GM18498 (cell line): ENCODE measurements at regions not wholly inside any gene's neighbourhood (a gene's known extent, or its start where the extent isn't known, plus 50 kb on each side); places are given as distances from the start of the nearest gene placed in this dataset.
"Not testable (repeated sequence)": the region's sequence is repeated elsewhere in the genome, so short reads cannot be mapped to it uniquely, and the experiment has no call there.

ENCODE experiments used
- ATAC-seq: cut with Tn5 transposase; IDR thresholded peaks from one replicate; pipeline ENCODE4 v1.9.1; 2021; ENCODE audit warnings: mild to moderate bottlenecking, moderate library complexity; ENCODE audit not compliant: unreplicated experiment

DNA sequence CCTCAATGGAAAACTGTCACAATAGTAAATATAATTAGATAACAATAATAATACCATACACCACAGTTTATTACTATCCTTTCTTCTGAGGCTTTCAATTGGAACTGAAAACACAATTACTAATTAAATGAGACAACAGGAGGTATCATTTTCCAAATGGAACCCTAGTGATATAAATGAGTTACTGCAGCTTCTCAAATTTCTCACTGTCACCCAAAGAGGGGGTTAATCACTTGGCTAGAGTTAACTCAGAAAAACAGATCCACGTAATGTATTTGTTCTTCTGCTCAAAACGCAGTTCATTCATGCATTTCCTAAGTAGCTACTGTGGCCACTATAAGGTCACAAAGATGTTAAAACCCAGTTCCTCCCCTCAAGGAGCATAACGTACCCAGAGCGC is 120.9 kb upstream of the FOXN3 start:
- no peak for ATAC-seq

DNA sequence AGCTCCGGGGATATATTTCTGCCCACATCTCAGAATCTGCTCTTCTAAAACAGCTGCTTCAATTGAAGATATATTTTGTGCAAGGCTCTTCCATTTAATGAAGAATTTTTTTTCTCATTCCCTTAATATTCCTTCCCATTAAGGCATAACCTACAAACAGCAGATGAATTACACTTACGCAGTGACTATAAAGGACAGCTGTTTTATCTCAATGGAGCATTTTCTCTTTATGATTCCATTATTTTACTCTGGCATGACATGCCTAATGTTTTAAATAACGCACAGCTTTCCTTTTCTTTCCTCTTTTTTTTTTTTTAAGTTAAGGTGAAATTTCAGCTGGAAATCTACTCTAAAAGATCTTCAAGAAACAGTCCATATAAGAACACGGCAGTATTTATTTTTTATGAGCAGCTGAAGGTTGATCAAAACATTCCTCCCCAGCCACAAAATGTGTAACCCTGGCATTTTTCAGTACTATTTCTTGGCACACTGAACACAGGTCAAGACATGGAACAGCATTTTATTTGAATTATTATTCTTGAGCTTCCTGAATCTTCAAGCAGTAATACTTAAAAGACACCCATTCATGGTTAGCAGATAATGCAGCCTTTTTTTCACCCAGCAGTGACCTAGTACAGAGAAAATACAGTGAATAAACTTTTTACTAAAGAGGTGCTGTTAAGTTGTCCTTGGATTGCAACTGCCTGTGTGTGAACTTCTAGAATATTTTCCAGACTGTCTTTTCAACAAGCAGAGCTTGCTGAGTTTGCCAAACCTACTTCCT is 118.1 kb upstream of the FOXN3 start:
- ATAC-seq, result no peak

DNA sequence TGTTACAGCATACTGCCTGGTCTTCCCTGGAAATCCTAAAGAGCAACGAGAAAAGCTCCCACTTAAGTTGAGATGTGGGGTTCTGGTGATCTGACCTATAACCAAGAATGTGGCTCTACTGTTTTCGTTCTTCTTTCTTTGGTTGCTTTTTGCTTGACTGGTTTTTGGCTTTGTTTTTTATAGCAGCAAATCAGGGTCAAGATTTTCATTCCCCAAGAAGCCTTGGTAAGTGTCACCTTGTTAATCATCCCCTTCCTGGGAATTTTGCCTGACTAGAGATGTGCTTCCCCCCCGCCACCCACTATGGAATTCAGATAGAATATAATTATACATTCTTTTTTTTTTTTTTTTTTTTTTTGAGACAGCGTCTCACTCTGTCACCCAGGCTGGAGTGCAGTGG is 116.7 kb upstream of the FOXN3 start:
- no peak for ATAC-seq

DNA sequence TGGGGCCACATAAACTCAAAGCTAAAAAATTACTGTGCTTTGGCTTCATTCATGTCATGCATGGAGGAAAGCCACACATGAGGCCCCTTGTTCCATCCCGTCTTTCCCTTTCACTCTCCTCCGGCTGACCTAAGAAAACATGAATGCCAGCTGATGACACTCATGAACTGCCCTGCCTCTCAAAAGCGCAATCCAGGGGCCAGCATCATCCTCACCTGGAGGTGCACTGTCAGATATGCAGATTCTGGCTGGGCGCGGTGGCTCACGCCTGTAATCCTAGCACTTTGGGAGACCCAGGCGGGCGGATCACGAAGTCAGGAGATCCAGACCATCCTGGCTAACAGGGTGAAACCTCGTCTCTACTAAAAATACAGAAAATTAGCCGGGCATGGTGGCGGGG is 116.1 kb upstream of the FOXN3 start:
- no peak for ATAC-seq

DNA sequence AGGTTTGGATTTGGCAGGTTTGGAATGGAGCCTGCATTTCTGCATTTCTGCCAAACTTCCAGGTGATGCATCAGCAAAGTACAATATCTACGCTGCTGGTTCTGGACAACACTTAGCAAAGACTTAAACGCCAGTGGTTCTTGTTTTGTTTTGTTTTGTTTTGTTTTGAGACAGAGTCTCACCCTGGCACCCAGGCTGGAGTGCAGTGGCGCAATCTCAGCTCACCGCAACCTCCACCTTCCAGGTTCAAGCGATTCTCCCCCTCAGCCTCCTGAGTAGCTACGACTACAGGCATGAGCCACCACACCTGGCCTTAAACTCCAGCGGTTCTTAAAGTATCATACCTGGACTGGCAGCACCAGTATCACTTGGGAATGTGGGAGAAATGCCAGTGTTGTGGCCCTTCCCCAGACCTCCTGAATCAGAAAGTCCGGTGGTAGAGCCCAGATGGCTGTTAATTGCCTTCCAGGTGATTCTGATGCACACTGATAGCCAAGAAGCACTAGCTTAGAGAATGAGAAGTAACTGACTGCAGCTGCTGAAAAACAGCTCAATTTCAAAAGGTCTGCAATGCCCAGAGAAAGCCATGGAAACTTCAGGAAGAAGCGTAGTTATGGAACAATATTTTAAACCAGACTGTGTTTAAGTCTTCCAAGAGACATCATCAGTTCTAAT is 114.8 kb upstream of the FOXN3 start:
- no peak for ATAC-seq

DNA sequence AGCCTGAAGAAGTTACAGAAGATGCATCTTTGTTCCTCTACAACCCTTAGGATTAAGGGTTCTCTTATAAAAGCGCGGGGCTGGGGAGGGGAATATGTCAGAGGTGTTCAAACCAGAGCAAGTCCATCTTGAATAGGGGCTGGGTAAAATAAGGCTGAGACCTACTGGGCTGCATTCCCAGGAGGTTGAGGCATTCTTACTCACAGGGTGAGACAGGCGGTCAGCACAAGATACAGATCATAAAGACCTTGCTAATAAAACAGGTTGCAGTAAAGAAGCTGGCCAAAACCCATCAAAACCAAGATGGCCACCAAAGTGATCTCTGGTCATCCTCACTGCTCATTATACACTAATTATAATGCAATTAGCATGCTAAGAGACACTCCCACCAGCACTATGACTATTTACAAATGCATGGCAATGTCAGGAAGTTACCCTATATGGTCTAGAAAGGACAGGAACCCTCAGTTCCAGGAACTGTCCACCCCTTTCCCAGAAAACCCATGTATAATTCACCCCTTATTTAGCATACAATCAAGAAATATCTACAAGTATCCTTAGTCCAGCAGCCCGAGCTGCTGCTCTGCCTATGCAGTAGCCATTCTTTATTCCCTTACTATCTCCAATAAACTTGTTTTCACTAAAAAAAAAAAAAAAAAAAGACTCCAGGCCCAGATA is 108.1 kb upstream of the FOXN3 start:
- no peak for ATAC-seq

DNA sequence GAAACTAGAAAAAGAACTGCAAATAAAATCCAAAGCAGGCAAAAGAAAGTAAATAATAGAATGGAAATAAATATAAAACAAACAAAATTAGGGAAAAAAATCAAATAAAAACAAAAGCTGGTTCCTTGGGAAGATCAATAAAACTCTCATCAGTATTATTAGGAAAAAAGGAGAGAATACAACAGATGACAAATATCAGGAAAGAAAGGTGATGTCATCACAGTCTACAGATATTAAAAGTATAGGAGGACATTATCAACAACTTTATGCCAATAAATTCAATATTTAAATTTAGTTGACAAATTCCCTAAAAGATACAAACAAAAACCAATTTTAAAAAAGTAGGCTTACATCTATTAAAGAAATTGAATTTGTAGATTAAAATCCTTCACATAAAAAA is 107.4 kb upstream of the FOXN3 start:
- no peak for ATAC-seq

DNA sequence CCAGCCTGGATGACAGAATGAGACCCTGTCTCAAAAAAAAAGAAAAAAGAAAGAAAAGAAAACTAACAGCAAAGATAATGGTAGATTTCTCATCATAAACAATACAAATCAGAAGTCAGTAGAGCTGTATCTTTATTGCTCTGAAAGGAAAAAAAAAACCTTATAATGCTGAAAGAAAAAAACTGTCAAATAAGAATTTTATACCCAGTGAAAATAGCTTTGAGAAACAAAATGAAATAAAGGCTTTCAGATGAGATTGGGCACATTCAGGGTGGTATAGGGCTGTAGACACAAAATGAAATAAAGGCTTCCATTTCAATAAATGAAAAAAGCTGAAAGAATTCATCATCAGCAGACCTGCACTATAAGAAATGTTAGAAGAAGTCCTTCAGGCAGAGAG is 105.0 kb upstream of the FOXN3 start:
- ATAC-seq, result no peak

DNA sequence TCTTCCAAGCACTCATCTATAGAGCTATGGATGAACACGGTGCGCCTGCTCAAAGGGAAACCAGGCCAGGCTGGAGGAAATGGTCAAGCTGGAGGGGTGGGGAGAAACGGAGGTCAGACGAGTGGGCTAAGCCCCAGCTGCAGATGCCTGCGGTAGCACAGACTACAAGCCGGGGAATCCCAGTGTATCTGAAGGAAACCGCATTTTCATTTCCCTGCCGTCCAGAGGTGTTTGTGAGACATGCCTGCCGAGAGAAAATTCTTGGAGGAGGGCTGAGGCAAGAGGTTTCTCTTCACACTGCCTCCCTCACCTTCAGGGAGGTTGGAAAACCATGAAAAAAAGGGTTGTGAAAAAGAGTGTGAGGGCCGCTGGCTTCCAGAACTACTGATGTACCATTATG is 102.0 kb upstream of the FOXN3 start:
- no peak for ATAC-seq

DNA sequence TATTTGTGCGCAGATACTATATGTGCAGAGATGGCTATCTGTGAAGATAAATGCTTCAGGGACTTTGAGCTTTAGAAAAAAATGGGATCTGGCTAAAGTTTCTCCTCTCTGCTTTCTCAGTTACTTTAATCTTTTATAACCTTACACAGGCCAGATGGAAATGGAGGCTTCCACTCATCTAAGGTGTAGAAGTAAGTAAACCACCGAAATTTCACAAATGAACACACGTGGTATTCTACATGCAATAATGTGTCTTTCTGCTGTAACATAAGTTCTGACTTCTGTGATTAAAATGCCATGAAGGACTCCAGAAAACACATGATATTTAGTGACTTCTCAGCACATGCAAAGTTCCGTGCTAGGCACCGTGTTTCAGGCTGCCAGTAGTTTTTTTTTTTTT is 99.1 kb upstream of the FOXN3 start:
- ATAC-seq, result no peak

DNA sequence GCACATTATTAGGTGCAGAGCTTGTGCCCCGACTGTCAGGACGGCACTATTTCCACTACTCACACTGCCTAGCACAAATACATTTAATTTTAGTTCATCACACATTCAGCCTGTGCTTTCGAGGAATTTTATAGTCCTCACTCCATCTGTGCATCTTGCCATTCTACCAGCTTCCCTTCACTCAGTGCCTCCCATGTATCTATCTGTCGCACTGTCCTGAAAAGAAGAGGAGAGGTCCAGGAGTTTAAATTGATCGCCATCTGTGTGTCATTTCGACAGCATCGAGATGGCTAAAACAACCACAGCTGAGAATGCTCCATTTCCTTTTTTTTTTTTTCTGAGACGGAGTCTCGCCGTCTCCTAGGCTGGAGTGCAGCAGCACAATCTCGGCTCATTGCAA is 97.6 kb upstream of the FOXN3 start:
- no peak for ATAC-seq

DNA sequence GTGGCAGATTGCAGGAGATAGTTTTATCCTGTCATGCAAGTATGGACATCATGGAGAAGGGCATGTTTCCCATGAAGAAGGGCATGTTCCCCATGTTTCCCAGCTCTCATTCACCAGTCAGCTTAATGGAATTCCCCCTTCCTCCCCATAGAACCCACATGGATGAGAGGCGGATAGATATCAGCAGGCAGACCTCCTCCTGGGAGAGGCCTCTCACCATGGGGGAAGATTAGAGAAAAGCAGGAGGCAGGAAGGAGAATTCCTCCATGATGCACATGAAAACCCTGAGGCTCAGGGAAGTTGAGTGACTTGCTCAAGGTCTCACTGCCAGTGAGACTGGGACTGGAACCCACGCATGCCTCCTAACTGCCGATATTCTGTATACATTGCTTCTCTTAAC is 92.9 kb upstream of the FOXN3 start:
- ATAC-seq, result no peak

DNA sequence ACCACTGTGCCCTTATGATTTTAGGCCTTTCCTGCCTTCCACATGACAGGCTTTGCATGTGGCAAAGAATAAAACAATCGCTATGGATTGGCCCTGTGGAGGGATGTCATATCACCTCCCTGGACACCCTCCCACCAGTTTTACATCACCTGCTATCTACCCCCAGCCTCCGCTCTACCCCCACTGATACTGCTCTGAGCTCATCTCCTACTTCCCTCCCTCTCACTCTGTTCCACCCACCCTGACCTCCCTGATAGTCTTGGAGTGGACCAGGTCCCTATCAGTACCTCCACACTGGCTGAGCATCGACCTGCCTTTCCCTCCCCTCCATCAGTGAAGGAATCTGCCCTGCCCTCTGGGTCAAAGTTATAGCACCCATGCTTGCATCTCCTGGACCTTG is 91.8 kb upstream of the FOXN3 start:
- no peak for ATAC-seq

DNA sequence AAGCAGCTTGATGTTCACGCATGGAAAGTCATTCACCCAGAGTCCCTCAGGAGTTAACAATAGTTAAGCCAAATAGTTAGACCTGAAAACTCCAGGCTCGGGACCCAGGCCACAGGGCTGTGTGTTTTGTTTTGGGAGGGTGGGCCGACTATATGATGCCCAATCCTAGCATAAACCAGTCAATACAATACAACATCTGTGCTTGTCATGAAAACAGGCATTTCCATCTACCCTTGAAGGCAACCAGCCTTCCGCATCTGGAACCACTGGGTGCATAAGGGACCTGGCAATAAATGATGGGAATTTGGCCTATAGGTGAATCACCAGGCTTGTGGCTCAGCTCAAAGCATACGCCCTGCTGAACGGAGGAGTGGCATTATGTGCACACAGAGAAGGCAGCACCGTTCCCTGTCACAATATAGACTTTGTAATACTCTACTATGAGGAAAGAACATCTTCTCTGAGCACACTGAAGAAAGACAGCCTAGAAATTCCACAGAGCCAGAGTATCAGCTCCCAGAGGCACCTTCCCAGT is 91.0 kb upstream of the FOXN3 start:
- no peak for ATAC-seq

DNA sequence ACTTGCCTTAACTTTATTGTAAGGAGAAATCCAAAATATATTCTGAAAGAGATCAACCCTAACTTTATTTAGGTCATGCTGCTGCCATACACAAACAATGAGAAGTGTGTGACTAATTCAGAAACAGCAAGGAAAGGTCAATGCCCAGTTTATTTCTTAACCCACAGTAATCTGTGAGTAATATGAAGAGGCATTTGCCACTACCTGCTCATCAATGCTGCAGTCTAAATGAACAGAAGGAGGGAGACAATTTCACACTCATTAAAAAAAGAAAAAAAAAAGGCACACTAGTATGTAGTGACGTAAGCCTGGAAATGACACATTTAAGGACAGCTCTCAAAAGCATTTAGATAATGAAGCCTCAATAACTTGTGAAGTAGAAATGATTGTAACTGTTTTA is 90.5 kb upstream of the FOXN3 start:
- ATAC-seq, result peak; percentile 26

DNA sequence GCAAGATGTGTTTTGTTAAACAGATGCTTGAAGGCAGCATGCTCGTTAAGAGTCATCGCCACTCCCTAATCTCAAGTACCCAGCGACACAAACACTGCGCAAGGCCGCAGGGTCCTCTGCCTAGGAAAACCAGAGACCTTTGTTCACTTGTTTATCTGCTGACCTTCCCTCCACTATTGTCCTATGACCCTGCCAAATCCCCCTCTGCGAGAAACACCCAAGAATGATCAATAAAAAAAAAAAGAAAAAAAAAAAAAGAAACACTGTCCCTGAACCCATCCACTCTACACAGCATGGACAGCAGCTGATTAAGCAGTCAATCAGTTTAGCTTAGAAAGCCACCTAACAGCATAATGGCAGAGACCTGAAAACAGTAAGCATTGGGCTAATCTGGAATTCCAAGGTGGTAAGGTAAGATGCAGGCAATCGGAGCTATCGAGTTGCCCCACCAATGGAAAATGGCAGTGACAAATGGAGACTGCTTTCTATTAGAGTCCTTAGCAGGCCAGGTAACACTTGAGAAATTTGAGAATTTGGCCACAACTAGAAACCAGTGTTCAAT is 89.9 kb upstream of the FOXN3 start:
- ATAC-seq, result not testable (repeated sequence)

DNA sequence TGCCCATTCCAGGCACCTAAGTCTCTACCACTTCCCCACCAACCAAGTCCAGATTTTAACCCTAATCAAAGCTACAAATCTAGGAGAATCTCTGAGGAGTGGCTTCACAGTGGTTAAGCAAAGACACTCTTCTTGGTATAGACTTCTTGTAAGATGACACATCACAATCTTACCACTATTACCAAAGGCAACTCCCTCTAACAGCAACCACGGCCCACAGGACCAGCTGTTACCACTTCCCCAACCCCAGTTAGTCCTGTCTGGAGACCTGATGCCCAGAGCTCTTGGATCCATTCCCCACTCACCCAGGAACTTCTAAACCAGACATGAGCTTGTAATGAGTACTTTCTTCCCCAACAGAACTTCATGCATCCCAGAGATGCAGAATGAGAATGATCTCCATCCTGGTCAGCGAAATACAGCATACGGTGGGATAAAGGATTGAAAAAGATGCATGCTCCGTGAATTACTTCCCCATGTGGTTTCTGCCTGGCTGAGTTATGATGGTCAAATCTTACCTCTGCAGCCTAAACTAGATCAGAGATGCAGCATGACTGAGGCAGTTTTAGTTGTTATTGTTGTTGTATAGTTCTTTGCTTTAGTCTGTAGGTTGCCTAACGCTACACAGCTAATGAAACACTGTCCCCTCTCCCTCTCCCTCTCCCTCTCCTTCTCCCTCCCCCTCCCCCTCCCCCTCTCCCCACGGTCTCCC is 87.7 kb upstream of the FOXN3 start:
- ATAC-seq, result peak; percentile 69

DNA sequence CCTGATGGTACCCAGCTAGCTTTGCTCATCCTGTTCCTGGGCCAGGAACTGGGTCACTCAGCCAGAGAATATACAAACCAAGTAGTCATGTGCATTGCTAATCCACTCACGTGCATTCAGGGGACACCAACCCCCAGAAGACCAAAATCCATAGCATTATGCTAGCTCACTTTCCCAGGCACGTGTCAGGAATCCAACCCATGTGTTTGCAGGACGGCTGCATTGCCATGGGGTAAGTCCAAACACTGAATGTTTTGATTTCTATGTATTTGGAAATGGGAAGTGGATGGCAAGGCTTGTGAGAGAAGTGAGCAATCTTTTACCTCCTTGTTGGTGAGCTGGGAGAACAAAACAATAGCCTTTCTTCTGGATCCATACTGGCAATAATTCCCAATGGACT is 87.1 kb upstream of the FOXN3 start:
- ATAC-seq, result no peak

DNA sequence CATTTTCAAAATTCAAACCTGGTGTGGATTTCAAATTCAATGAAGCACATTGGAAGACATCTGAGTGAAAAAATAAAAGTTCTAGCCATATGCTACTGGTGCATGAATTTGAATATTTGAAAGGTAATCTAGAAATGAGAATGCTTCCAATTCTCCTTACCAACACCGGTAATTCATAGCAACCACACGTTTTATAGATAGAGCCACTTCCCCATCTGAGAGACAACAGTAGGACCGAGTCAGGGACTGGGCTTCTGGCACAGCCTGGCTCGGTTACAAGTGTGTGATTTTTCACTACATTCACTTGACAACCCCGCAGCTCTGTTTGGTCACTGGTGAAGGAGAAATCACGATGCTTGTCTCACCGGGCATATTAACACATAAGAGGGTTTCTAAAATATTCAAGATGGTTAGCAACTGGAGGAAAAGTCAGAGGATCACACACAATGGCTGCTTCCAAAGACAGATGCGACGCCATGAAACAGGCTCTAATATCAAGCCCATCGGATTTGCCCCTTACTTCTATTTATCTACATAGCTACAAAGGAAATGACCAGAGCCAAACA is 86.5 kb upstream of the FOXN3 start:
- no peak for ATAC-seq

DNA sequence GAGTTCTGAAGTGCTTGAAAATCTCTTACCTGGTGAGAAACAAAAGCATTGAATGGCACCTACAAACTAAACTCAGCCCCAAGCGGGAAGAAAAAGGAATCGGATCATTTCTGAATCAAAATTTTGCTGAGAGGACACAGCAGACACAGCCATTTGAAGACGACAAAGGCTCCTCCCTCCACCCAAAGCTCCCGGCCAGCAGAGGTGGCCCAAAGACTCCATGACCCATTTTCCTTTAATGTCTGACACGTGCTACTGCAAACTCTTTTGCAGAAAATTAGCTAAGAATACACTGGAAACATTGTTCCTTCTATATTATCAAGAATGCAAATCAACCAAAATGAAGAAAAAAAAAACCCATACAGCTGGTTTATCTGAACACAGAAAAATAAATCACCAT is 85.9 kb upstream of the FOXN3 start:
- no peak for ATAC-seq

DNA sequence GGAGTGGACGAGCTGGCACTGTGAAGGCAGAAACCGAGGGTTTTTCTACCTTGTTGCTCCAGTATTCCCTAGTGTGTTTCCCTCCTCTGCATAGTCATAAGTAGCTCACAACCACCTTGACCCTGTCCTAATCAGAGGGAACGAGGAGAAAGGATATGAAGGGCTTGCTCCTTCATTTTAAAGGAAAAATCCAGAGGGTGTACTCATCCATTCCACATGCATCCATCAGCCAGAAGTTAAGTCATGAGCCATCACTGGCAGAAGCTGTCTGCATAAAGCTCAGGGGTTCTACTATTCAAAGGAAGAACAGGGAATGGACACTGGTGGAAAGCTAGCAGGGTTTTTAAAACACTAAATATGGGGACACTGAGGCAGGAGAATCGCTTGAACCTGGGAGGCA is 84.3 kb upstream of the FOXN3 start:
- no peak for ATAC-seq
